ENCODE measurements at regions not wholly inside any gene's neighbourhood (a gene's known extent, or its start where the extent isn't known, plus 50 kb on each side); places are given as distances from the start of the nearest gene placed in this dataset.

DNA sequence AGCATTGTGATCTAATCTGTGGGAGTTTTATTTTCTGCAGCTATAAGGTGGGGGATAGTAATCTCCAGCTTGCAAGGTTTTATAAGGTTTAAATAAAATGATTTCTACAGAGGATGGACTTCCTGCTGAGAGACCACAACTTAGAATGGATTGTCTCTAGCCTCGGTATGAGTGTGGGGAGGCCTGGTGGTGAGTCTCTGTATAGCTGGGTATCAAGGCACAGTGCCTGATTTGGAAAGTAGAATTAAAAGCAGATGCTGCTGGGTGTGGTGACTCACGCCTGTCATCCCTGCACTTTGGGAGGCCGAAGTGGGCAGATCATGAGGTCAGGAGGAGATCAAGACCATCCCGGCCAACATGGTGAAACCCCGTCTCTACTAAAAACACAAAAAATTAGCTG, 162.0 kb upstream of the GATB start:
- TF ChIP-seq TCF12 (IDR thresholded peaks at IDR 0.05; ENCODE audit: low read depth): no peak
- TF ChIP-seq, protein P1, sequence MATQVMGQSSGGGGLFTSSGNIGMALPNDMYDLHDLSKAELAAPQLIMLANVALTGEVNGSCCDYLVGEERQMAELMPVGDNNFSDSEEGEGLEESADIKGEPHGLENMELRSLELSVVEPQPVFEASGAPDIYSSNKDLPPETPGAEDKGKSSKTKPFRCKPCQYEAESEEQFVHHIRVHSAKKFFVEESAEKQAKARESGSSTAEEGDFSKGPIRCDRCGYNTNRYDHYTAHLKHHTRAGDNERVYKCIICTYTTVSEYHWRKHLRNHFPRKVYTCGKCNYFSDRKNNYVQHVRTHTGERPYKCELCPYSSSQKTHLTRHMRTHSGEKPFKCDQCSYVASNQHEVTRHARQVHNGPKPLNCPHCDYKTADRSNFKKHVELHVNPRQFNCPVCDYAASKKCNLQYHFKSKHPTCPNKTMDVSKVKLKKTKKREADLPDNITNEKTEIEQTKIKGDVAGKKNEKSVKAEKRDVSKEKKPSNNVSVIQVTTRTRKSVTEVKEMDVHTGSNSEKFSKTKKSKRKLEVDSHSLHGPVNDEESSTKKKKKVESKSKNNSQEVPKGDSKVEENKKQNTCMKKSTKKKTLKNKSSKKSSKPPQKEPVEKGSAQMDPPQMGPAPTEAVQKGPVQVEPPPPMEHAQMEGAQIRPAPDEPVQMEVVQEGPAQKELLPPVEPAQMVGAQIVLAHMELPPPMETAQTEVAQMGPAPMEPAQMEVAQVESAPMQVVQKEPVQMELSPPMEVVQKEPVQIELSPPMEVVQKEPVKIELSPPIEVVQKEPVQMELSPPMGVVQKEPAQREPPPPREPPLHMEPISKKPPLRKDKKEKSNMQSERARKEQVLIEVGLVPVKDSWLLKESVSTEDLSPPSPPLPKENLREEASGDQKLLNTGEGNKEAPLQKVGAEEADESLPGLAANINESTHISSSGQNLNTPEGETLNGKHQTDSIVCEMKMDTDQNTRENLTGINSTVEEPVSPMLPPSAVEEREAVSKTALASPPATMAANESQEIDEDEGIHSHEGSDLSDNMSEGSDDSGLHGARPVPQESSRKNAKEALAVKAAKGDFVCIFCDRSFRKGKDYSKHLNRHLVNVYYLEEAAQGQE (IDR thresholded peaks at IDR 0.05; ENCODE audit: low read depth): no peak
- TF ChIP-seq CEBPB (IDR thresholded peaks at IDR 0.05): no peak
- no peak for TF ChIP-seq EGR1 (IDR thresholded peaks at IDR 0.05)
- no peak for TF ChIP-seq EP300 (IDR thresholded peaks at IDR 0.05; ENCODE audit: borderline replicate concordance)
- TF ChIP-seq, protein P2, sequence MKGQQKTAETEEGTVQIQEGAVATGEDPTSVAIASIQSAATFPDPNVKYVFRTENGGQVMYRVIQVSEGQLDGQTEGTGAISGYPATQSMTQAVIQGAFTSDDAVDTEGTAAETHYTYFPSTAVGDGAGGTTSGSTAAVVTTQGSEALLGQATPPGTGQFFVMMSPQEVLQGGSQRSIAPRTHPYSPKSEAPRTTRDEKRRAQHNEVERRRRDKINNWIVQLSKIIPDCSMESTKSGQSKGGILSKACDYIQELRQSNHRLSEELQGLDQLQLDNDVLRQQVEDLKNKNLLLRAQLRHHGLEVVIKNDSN (IDR thresholded peaks at IDR 0.05): no peak
- TF ChIP-seq RAD21 (IDR thresholded peaks at IDR 0.05; ENCODE audit: low read depth): no peak
- no peak for TF ChIP-seq TAF1 (IDR thresholded peaks at IDR 0.05; ENCODE audit: low read depth)
- TF ChIP-seq, protein P3, sequence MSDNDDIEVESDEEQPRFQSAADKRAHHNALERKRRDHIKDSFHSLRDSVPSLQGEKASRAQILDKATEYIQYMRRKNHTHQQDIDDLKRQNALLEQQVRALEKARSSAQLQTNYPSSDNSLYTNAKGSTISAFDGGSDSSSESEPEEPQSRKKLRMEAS (IDR thresholded peaks at IDR 0.05): no peak
- TF ChIP-seq CREB1 (IDR thresholded peaks at IDR 0.05; ENCODE audit: low read depth): no peak
- no peak for TF ChIP-seq TEAD4 (IDR thresholded peaks at IDR 0.05)
- TF ChIP-seq YY1 (IDR thresholded peaks at IDR 0.05; ENCODE audit: low read depth): no peak
- no peak for TF ChIP-seq FOXM1 (IDR thresholded peaks at IDR 0.05; ENCODE audit: borderline replicate concordance, low read depth)
- no peak for TF ChIP-seq NFIC (IDR thresholded peaks at IDR 0.05)
- TF ChIP-seq ZBTB7A (IDR thresholded peaks at IDR 0.05; ENCODE audit: low read depth): no peak

DNA sequence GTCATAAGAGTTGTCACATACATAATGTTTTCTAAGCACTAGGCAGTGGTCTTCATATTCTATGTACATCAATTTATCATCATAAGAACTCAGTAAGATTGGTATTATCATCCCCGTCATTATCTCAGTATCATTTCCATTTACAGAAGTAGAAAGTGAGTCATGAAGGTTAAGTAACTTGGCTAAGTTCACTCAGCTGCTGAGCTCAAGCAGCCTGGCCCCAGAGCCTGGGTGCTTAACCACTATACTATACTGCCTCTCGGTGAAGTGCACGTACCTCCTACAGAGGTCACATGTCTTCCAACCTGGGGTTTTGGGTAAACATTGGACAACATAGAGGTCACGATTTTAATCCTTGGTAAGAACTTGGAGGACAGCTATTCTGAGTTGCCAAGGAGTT, 161.5 kb upstream of the GATB start:
- TF ChIP-seq CREB1 (IDR thresholded peaks at IDR 0.05; ENCODE audit: low read depth) (no peak), TAF1 (IDR thresholded peaks at IDR 0.05; ENCODE audit: low read depth) (no peak), ZBTB7A (IDR thresholded peaks at IDR 0.05; ENCODE audit: low read depth) (no peak), RAD21 (IDR thresholded peaks at IDR 0.05; ENCODE audit: low read depth) (no peak), EP300 (IDR thresholded peaks at IDR 0.05; ENCODE audit: borderline replicate concordance) (no peak), NFIC (IDR thresholded peaks at IDR 0.05) (no peak), YY1 (IDR thresholded peaks at IDR 0.05; ENCODE audit: low read depth) (no peak), FOXM1 (IDR thresholded peaks at IDR 0.05; ENCODE audit: borderline replicate concordance, low read depth) (no peak), TEAD4 (IDR thresholded peaks at IDR 0.05) (no peak), EGR1 (IDR thresholded peaks at IDR 0.05) (no peak), CEBPB (IDR thresholded peaks at IDR 0.05) (no peak), TCF12 (IDR thresholded peaks at IDR 0.05; ENCODE audit: low read depth) (no peak)
- TF ChIP-seq, protein P1 (IDR thresholded peaks at IDR 0.05; ENCODE audit: low read depth): no peak
- TF ChIP-seq, protein P2 (IDR thresholded peaks at IDR 0.05): no peak
- TF ChIP-seq, protein P3 (IDR thresholded peaks at IDR 0.05): no peak

DNA sequence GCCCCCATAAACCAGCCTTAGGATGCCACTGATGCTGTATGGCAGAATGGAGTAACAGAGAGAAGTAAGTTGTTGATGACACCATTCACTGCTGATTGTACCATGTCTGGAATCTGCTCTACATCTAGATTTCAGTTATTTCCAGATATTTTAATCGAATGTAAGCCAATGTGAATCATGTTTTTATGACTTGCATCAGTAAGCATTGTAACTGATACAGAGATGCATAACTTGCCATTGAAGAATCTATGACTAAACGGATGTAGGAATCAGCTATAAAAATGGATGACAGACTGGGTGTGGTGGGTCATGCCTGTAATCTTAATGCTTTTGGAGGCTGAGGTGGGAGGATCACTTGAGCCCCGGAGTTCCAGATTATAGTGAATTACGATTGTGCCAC, 161.0 kb upstream of the GATB start:
- TF ChIP-seq EGR1 (IDR thresholded peaks at IDR 0.05): no peak

DNA sequence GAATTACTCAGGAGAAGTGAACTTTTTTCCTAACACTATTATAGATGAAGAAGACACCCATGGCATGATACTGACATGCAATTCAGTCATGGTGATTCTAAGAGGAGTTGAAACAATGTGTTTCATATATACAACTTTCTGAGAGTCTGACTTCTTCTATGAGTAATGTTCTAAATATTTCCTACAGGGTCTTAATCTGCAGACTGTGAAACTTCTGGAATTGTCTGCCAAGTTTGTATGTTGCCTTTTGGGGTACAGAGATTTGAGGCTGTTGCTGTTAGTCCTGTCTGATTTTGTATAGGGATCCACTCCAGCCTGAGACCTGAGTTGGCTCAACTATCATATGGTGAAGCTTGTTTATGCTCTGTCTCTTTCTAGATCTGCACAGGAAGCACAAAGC, 160.6 kb upstream of the GATB start:
- TF ChIP-seq NFIC (IDR thresholded peaks at IDR 0.05): no peak
- TF ChIP-seq TAF1 (IDR thresholded peaks at IDR 0.05; ENCODE audit: low read depth): no peak
- no peak for TF ChIP-seq TEAD4 (IDR thresholded peaks at IDR 0.05)
- no peak for TF ChIP-seq RAD21 (IDR thresholded peaks at IDR 0.05; ENCODE audit: low read depth)
- TF ChIP-seq EGR1 (IDR thresholded peaks at IDR 0.05): no peak
- no peak for TF ChIP-seq ZBTB7A (IDR thresholded peaks at IDR 0.05; ENCODE audit: low read depth)
- TF ChIP-seq CREB1 (IDR thresholded peaks at IDR 0.05; ENCODE audit: low read depth): no peak
- TF ChIP-seq, protein P1 (IDR thresholded peaks at IDR 0.05; ENCODE audit: low read depth): no peak
- TF ChIP-seq TCF12 (IDR thresholded peaks at IDR 0.05; ENCODE audit: low read depth): no peak
- TF ChIP-seq, protein P2 (IDR thresholded peaks at IDR 0.05): no peak
- no peak for TF ChIP-seq YY1 (IDR thresholded peaks at IDR 0.05; ENCODE audit: low read depth)
